Sigmoid colon (tissue), 4 donors: ENCODE measurements at regions not wholly inside any gene's neighbourhood (a gene's known extent, or its start where the extent isn't known, plus 50 kb on each side); places are given as distances from the start of the nearest gene placed in this dataset.

Source experiments
- CTCF ChIP-seq, 4 experiments: fragments of 450-650 bp in 3 of 4; fragments of 200-600 bp in 1 of 4; IDR thresholded peaks; one replicate each; pipeline ENCODE4 v1.5.1; 2016 to 2019; ENCODE audit warnings: antibody characterized with exemption in 4 of 4, mild to moderate bottlenecking in 3 of 4, moderate library complexity in 2 of 4
- POLR2AphosphoS5 ChIP-seq, 4 donors: sonication (generic); formaldehyde crosslinking; IDR thresholded peaks; one replicate each; pipeline ENCODE4 v1.6.1; 2017; ENCODE audit warnings: antibody characterized with exemption in 4 of 4

GRCh38 chr3:24688446-24689148, 193.9 kb upstream of the THRB start:
- TF ChIP-seq POLR2AphosphoS5 (IDR thresholded peaks at IDR 0.05) (no peak), CTCF (IDR thresholded peaks at IDR 0.05) (no peak)
